ENCODE measurements at regions not wholly inside any gene's neighbourhood (a gene's known extent, or its start where the extent isn't known, plus 50 kb on each side); places are given as distances from the start of the nearest gene placed in this dataset.
"Not testable (repeated sequence)": the region's sequence is repeated elsewhere in the genome, so short reads cannot be mapped to it uniquely, and the experiment has no call there.

DNA sequence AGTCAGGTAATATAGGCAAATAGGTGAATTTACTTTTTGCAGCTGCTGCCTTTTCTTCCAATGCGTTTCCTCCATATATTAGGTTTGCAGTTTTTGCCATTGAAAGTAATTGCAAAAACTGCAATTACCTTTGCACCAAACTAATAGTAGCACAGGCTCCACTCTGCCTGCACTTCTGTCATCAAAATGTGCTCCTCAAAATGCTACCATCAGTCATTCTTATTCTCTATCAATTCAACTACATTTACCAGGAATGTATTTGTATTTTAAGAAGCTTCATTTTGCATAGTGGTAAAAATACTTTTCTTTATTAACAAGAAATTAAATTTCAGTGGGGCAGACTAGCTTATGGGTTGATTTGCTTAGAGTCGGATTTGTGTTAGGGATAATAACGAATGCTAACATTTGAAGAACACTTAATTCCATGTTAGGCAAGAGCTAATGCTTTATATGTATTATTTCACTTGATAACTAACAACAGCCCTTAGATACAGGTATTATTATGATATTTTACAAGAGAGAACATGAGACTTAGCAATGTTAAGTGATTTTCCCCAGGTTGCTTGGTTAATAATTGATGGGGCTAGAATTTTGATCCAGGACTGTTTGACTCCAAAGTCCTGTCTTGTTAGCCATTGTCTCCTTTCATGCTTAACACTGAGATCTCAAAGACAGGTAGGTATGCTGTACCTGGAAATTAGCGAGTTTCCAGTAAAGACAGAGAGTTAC lies 300.4 kb downstream of the MAN2A1 start:
- no peak for DNase-seq (ENCODE audit: low read depth)

DNA sequence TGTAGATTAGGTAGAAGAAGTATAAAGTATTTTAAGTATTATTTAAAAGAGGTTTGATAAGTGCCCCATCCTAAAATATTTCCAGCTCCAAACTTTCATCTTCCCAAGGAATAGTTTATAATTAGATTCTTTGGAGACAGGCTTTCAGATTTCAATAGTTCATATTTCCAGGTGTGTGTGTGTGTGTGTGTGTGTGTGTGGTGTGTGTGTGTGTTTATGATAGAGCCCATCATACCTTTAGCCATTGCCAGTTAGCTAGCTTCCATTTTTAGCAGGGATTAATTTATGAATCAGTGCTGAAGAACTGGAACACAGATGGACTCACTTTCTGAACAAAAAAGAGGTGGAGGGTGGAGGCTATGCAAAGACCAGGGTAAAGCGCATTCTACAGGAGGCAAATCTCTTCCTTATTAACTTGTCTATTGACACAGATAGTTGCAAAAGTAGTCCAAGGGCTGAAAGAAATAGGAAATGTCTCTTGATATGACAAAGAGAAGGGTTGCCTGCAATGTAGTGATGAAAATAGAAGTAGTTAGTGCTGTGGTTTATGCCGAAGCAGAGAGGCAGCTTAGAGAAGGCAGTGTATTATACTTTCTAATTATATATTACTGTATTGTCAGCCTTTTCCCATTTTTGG lies 301.1 kb downstream of the MAN2A1 start:
- no peak for DNase-seq (ENCODE audit: low read depth)

DNA sequence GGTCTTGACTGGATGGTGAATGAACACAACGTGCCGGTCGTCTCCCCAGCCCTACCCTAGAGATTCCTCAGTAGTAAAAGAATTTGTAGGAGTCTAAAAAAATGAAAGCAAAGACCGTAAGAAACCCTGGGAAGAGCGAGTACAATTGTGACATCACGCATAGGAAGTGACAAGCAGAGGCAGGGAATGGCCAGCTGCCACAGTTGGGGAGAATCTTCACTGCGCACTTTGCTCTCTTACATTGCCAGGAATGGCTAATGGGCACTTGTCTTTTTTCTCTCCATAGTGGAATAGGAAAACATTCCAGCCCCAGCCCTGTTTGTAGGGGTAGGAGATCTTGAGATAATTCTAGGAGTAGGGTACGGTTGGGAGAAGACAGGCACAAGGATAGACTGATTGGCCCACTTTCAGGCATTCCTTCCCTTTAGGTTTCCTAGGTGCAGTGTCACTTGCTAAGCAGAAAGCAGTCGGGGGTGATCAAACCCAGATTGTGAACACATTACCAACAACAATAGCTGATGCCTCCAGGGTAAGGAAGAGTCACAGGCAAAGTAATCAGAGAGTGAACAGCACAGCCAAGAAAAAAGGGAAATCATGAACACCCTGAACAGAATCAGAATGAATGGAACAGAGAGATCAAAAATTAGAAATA lies 302.7 kb downstream of the MAN2A1 start:
- no peak for DNase-seq (ENCODE audit: low read depth)

DNA sequence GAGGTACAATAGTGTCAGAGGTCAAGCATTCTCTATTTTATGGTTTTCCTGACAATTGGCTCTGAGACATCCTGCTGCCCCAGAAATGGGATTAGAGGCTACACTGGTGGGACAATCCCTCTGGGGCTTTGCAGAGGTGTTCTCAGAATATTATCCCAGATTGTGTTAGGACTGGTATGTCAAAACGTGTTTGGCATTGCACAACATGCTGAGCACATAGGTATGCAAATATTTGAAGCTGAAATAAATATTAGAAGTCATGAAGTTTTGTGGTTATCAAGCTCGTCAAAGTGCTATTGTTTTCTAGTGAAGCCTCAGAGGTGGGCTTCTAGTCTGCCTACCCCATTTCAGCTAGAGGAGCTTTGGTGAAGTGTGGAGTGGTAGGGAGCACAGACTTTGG lies 304.4 kb downstream of the MAN2A1 start:
- no peak for DNase-seq (ENCODE audit: low read depth)

DNA sequence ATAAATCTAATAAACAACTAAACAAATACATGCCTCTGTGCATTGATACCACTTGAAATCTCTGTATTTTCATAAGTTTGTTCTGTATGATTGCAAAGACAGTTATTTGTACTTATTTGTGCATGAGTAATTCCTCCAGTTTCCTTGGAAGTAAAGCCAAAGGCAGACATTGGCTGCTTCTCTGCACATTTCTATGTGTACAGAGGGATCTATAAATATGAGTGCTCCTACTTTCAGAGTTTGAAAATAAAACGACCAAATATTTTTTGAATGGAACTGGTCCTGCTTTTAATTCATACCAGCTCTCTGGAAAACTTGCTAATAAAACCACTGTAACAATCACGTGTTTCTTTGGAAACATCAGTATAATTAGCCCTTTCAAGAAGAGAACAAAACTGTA lies 306.5 kb downstream of the MAN2A1 start:
- no peak for DNase-seq (ENCODE audit: low read depth)

DNA sequence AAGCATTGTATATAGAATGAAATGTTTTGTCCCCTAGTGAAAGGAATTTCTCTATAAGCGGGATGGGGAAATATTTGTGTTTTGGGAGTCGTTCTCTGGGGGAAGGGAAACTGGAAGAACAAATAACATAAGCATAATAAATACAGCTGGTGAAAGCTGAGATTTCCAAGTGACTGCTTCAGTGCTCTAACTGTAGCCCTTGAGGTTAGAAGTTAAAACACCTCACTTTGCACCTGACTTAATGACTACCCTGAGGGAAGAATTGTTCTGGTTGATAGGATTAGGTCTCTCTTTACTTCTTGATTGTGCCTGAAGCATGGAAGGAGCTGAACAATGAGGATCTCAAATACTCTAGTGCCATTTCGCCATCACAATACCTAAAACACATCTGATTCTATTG lies 307.4 kb downstream of the MAN2A1 start:
- no peak for DNase-seq (ENCODE audit: low read depth)

DNA sequence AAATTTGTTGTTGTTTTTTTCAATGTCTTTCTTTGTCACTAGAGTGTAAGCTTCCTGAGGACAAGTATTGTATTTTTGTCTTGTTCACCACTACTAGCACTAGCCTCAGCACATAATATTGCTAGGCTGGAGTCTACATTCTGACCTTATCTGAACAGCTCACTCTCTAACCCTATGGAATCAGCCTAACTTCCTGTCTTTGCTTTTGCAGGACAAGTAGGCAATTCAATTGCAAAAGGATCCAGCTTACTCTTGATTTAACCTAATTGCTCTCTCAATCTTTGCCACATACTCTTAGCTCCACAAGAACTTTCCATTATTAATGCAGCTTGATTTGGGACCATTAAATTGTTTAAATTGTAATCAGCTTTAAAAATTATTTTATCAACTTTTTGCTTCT lies 308.5 kb downstream of the MAN2A1 start:
- DNase-seq (ENCODE audit: low read depth), result no peak

DNA sequence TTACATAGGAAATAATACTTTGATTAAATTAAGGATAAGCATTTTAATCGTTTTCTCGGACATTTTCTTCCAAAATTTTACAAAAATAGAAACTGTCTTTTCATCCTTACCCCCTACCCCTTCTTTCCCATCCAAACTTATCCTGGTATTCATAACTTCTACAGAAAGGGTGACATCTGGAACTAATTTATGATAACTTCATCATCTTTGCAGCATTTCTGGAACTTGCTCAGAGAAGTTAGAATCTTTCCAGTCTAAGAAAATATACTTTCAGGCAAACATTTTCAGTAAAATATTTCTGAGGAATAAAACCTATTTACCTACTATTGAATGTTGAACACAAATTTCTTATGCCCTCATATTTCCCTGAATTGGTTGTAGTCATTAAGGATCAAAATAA lies 309.0 kb downstream of the MAN2A1 start:
- DNase-seq (ENCODE audit: low read depth), result no peak

DNA sequence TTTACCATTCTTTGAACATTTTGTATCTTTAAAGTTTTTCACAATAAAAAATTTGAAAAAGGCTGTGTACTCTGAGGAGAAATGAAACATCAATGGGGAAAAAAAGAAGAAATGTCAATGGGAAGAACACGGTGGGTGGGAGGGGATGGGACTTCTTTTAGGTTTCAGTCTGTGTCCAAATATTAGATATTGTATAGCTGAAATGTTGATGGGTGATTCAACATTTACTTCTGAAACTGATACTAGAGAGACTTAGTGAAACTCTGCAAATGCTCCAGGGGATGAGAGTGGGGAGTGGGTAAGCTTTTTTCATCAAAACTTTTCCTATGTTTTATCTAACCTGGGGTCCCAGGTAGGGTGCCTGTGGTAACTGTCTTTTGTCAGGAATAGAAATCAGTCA lies 311.9 kb downstream of the MAN2A1 start:
- DNase-seq (ENCODE audit: low read depth), result no peak

DNA sequence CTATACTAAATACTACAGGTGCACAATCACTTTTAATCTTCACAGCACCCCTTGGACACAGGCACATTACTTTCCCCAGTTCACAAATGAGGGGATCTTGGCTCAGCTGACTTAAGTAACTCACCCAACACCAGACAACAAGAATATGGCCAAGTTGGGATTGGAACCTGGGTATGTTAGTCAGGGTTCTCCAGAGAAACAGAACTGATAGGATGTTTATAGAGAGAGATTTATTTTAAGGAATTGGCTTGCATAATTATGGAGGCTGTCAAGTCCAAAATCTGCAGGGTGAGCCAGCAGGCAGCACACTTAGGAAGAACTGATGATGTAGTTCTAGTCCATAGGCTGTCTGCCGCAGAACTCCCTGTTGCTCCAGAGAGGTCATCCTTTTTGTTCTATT lies 312.9 kb downstream of the MAN2A1 start:
- DNase-seq (ENCODE audit: low read depth), result no peak

DNA sequence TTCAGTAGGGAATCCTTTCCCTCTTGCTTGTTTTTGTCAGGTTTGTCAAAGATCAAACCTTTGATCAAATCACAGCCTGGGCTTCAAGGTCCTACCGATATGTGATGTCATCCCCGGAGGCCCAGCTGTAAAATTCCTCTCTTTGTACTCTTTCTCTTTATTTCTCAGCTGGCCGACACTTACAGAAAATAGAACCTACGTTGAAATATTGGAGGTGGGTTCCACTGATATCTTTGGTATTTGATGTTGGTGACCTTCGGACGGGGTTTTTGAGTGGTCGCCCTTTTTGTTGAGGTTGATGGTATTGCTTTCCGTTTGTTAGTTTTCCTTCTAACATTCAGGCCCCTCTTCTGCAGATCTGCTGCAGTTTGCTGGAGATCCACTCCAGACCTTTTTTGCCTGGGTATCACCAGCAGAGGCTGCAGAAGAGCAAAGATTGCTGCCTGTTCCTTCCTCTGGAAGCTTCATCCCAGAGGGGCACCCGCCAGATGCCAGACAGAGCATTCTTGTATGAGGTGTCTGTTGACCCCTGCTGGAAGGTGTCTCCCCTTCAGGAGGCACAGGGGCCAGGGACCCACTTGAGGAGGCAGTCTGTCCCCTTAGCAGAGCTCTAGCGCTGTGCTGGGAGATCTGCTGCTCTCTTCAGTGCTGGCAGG lies 316.3 kb downstream of the MAN2A1 start:
- DNase-seq (ENCODE audit: low read depth), result not testable (repeated sequence)

DNA sequence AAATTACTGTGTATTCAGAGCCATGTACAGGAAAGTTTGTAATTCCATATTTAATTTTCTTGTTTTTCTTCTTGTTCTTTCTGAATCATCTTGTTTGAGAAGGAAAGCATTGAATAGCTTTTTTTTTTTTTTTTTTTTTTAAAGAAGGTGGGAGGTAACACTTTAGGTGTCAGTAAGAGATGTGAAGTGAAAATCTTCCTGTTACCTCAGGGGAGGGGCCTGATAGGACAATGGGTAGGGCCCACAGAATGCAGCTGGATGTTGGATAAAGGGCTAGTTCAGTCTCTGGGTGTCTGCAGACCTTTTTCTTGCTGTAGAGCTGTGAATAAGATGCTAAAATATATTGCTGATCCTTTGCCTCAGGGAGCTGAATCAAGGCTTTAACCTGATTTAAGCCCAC lies 317.4 kb downstream of the MAN2A1 start:
- no peak for DNase-seq (ENCODE audit: low read depth)

DNA sequence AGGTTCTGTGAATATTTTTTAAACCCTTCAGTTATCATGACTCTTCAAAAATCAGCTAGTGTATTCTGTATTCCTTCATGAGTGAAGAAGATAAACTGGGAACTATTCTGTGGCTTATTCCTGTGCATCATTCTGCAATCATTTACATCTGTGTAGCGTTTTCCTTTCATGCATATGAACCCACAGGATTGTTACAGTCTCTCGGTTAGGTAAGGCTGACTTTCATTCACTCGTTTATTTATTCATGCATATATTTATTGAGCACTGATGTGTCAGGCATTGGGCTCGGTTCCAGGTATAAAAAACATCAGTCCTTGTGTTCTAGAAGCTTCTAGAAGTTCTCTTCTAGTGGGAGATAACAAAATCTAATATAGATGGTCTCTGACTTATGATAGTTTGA lies 318.4 kb downstream of the MAN2A1 start:
- no peak for DNase-seq (ENCODE audit: low read depth)

DNA sequence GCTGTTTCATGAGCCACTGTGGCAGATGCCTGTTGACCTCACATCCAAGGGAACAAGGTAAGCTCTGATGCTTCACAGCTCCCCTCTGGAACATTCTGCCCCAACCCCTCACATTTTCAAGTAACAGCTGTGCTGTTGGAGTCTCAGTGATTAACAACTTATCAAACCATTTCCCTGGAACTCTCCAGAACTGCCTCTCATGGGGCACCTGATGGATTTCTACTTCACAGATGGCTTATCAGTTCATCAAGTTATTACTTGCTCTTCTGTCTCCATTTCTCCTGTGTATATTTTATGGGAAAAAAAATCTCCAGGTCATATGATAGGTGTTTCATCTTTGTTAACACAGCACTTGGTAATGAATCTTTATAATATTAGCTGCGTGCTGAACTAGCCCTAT lies 322.4 kb downstream of the MAN2A1 start:
- no peak for DNase-seq (ENCODE audit: low read depth)

DNA sequence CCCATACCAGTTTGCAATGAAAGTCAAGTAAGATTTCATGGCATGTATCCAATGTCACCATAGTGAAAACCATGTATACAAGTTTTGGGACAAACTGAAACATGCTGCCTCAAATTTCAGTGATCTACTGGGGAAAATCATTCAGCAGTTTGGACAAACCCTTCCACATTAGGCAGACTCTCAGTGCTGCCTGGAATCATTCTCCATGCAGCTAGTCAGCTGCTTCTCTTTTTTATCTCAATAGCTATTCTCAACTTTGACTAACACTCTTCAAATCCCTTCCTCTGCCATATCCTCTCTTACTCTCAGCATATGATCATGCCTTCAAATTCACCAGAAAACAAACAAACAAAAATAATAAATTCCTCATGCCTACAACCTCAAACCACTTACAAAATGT lies 323.3 kb downstream of the MAN2A1 start:
- DNase-seq (ENCODE audit: low read depth), result no peak

DNA sequence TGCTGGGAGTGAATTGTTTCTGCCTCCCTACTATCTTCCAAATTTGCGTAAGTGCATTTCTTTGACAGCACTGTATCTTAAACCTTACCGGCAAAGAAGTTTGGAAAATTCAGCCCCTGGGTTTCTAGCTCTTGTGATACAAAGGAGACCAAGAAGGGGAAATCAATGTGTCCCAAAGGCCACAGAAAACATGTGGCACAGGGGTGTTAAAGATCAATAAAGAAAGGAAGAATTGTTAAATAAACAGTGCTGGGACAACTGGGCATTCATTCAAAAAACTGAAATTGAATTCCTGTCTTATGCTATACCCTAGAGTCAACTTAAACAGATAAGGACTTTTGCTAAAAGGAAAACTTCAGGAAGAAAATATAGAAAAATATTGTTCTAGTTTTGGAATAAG lies 328.1 kb downstream of the MAN2A1 start:
- no peak for DNase-seq (ENCODE audit: low read depth)

DNA sequence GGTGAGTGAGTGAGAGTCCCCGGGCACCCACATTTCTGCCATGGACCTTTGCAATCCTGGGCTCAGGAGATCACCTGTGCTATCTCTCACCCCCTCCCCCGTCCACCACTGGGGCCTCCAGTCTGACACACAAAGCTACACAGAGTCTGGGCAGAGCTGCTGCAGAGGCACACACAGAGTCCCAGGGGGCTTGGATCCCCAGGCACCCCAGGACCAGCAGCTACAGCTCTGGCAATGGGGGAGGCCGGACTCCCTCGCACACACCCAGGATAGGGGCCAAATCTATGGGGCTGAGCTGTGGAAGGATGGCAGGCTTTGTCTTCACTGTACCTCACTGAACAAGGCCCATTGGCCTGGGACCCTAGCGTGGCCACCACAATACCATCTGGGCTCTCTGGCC lies 328.8 kb downstream of the MAN2A1 start:
- DNase-seq (ENCODE audit: low read depth), result no peak

DNA sequence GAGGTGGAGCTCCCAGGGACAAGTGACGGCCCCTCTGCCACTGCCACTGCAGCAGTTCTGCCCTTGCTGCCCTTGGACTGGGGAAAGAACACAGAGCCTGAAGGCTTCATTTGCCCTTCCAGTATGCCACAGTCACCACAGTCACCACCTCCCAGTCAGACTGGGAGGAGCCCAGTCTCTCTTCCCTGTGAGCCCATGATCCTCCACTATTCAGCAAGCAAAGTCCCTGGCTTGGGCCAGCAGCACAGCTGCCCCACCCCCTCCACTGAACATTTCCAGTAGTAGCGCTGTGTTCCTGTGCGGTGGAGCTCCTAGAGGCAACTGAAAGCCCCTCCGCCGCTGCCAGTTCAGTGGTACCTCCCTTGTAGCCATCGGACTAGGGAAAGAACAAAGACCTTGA lies 329.4 kb downstream of the MAN2A1 start:
- no peak for DNase-seq (ENCODE audit: low read depth)

DNA sequence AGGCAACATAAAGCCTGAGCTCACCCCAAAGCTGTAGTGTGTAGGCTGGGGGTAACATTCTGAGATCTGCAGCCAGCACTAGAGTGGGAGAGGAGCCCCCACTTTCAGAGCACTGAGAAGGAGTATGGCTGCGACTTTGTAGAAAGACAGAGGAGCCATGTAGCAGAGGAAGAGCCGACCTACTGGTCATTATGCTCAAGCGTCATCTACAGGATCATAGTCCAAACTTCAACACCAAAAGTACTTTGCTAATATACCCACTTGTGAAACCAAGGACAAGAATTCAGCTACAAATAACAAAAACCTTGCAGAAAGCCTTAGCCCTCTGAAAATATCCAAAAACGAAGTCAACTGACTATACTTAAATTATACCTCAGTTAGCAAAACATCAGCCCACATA lies 330.1 kb downstream of the MAN2A1 start:
- DNase-seq (ENCODE audit: low read depth), result no peak

DNA sequence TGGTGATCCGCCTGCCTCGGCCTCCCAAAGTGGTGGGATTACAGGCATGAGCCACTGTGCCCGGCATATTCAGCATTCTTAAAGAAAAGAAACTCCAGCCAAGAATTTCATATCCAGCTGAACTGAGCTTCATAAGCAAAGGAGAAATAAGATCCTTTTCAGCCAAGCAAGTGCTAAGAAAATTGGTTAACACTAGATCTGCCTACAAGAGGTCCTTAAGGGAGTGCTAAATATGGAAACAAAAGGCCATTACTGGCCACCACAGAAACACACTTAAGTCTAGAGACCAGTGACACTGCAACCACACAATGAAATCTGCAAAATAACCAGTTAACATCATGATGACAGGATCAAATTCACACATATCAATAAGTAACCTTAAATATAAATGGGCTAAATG lies 331.5 kb downstream of the MAN2A1 start:
- no peak for DNase-seq (ENCODE audit: low read depth)

DNA sequence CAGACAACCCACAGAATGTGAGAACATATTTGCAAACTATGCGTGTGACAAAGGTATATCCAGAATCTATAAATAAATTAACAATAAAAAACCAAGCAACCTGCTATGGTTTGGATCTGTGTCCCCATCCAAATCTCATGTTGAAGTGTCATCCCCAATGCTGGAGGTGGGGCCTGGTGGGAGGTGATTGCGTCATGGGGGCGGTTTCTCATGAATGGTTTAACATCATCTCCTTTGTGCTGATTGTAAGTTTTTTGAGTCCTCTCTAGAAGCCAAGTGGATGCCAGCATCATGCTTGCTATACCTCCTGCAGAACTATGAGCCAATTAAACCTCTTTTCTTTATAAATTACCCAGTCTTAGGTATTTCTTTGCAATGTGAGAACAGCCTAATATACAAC lies 335.4 kb downstream of the MAN2A1 start:
- no peak for DNase-seq (ENCODE audit: low read depth)

DNA sequence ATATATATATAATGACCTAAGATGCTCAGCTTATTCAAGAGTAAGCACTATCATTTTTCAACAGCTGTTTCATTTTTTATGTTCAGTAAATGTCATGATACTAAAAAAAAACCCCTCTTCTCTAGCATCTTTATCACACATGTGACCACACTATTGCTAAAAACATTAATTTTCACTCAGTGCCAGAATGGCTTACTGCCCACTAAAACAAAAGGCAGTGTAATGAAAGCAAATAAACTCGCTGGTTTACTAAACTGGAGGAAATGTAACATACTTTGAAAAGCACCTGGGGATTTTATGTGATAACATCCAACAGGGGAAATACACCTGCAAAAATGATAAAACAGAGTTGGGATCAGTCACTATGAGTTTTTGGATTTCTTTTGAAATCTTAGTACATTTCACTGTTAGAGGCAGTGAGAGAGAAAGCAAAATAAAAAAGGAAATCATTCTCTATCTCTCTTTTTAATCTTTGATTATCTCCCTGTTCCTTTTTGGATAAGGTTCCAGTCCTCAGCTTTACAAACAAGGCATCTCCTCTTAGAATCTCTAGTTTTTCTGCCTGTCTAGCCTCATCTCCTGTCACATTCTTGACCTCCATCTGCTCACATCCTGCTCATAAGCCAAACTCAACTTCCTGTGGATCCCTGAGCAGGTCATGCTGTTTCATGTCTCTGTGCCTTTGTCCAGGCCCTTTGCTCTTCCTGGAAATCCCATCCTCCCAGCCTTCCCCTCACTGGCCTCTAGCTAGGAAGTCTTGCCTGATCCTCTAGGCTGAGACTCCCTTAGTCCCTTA lies 338.0 kb downstream of the MAN2A1 start:
- DNase-seq (ENCODE audit: low read depth), result no peak
